A673 (cell line): ENCODE measurements at regions not wholly inside any gene's neighbourhood (a gene's known extent, or its start where the extent isn't known, plus 50 kb on each side); places are given as distances from the start of the nearest gene placed in this dataset.

ENCODE experiments used
- EZH2 ChIP-seq: fragments of 200-600 bp; sonication (generic); IDR thresholded peaks from 2 replicates; pipeline ENCODE4 v1.6.1; 2017; ENCODE audit warnings: borderline replicate concordance, low read depth, mild to moderate bottlenecking, mixed read lengths, antibody characterized with exemption, low read length; ENCODE audit not compliant: poor library complexity, severe bottlenecking
- TF ChIP-seq, protein P1 (sequence below): fragments of 300-800, 200-600 bp; sonication (generic); conservative IDR thresholded peaks from 2 replicates; pipeline ENCODE4 v1.5.1; 2017; ENCODE audit warnings: low read depth, mild to moderate bottlenecking, antibody characterized with exemption, low read length, moderate library complexity, mixed read lengths

DNA sequence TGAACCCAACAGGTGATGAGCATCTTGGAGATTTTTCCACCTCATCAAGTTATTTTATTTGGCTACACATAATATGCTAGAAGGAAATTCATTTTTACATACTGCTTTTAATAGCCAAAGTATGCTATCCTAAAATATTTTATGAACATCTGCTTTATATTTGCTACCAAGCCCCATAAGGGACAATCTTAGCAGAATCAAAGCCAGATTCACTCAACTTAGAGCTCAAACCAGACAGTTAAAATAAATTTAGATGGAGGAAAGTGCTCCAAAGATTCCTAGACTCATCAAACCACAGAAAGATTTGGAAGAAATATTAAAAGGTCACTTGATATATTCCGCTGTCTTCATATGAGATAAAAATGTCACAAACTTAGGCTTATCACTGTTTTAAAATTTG lies 637.1 kb upstream of the CCNG1 start:
- TF ChIP-seq, protein P1, sequence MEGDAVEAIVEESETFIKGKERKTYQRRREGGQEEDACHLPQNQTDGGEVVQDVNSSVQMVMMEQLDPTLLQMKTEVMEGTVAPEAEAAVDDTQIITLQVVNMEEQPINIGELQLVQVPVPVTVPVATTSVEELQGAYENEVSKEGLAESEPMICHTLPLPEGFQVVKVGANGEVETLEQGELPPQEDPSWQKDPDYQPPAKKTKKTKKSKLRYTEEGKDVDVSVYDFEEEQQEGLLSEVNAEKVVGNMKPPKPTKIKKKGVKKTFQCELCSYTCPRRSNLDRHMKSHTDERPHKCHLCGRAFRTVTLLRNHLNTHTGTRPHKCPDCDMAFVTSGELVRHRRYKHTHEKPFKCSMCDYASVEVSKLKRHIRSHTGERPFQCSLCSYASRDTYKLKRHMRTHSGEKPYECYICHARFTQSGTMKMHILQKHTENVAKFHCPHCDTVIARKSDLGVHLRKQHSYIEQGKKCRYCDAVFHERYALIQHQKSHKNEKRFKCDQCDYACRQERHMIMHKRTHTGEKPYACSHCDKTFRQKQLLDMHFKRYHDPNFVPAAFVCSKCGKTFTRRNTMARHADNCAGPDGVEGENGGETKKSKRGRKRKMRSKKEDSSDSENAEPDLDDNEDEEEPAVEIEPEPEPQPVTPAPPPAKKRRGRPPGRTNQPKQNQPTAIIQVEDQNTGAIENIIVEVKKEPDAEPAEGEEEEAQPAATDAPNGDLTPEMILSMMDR: no peak
- TF ChIP-seq EZH2: no peak
